Ectodermal cell (in vitro differentiated cells): ENCODE measurements at regions not wholly inside any gene's neighbourhood (a gene's known extent, or its start where the extent isn't known, plus 50 kb on each side); places are given as distances from the start of the nearest gene placed in this dataset.

Experiments
- H3K27ac ChIP-seq: 2 replicates; pipeline ENCODE4 v1.7.0; 2013; ENCODE audit warnings: mild to moderate bottlenecking, low read depth, low read length; ENCODE audit not compliant: insufficient read depth, poor library complexity, severe bottlenecking
- H3K27me3 ChIP-seq: 2 replicates; pipeline ENCODE4 v1.7.0; 2013; ENCODE audit warnings: mild to moderate bottlenecking, low read length; ENCODE audit not compliant: insufficient read depth, control insufficient read depth, poor library complexity, severe bottlenecking
- H3K36me3 ChIP-seq: one replicate; pipeline ENCODE4 v1.7.0; 2013; ENCODE audit warnings: low read length; ENCODE audit not compliant: control insufficient read depth, insufficient read depth
- H3K4me1 ChIP-seq: one replicate; pipeline ENCODE4 v1.7.0; 2013; ENCODE audit warnings: low read length; ENCODE audit not compliant: control insufficient read depth, insufficient read depth
- H3K4me3 ChIP-seq: 2 replicates; pipeline ENCODE4 v1.7.0; 2013; ENCODE audit warnings: low read depth, low read length, control low read depth; ENCODE audit not compliant: insufficient read depth
- H3K9me3 ChIP-seq: 2 replicates; pipeline ENCODE4 v1.7.0; 2013; ENCODE audit warnings: mild to moderate bottlenecking, low read length, moderate library complexity; ENCODE audit not compliant: control insufficient read depth
- WGBS, 2 experiments: methylation state at CpG; one replicate each; pipeline ENCODE4 v1.1.7; 2013; ENCODE audit warnings: missing lambda C conversion rate in 2 of 2; 5-methylcytosine and 5-hydroxymethylcytosine counted together

GRCh38 chr2:12298352-12298751 lies 418.4 kb upstream of the TRIB2 start:
- Histone ChIP-seq H3K4me1 (peaks cover 5% of the 10 kb centered on the region), H3K36me3 (no peaks in the 10 kb centered on the region), H3K9me3 (no peaks in the 10 kb centered on the region), H3K27ac (no peak overlapping the region), H3K27me3 (no peaks in the 10 kb centered on the region), H3K4me3 (no peak overlapping the region)
- 86 to 97% methylated on average over 1 to 2 of the region's 2 CpGs for WGBS, 2 experiments

GRCh38 chr2:12299431-12299830 lies 417.3 kb upstream of the TRIB2 start:
- H3K27ac ChIP-seq, result no peak overlapping the region
- H3K4me3 ChIP-seq, result no peak overlapping the region
- no peaks in the 10 kb centered on the region for H3K9me3 ChIP-seq
- no peaks in the 10 kb centered on the region for H3K36me3 ChIP-seq
- no peaks in the 10 kb centered on the region for H3K27me3 ChIP-seq
- 78 to 100% methylated on average over 1 of the region's 1 CpG for WGBS, 2 experiments
- H3K4me1 ChIP-seq, result peaks cover 5% of the 10 kb centered on the region

- no peaks in the 10 kb centered on the region for H3K27me3 ChIP-seq
- 97 to 98% methylated on average over 4 of the region's 4 CpGs for WGBS, 2 experiments
- no peak overlapping the region for H3K4me3 ChIP-seq
- no peaks in the 10 kb centered on the region for H3K36me3 ChIP-seq
- no peaks in the 10 kb centered on the region for H3K9me3 ChIP-seq
- H3K27ac ChIP-seq, result no peak overlapping the region
- H3K4me1 ChIP-seq, result peaks cover 5% of the 10 kb centered on the region
Measured at GRCh38 chr2:12300019-12300602, 416.6 kb upstream of the TRIB2 start.

- Histone ChIP-seq H3K4me1 (peaks cover 5% of the 10 kb centered on the region), H3K27me3 (no peaks in the 10 kb centered on the region), H3K27ac (no peak overlapping the region), H3K36me3 (no peaks in the 10 kb centered on the region), H3K9me3 (no peaks in the 10 kb centered on the region), H3K4me3 (no peak overlapping the region)
- 90 to 94% methylated on average over 5 of the region's 5 CpGs for WGBS, 2 experiments
Measured at GRCh38 chr2:12300927-12301326, 415.8 kb upstream of the TRIB2 start.

- Histone ChIP-seq H3K27ac (no peak overlapping the region), H3K4me3 (no peak overlapping the region), H3K36me3 (no peaks in the 10 kb centered on the region), H3K4me1 (peaks cover 5% of the 10 kb centered on the region), H3K9me3 (no peaks in the 10 kb centered on the region), H3K27me3 (no peaks in the 10 kb centered on the region)
- 96 to 99% methylated on average over 3 of the region's 3 CpGs for WGBS, 2 experiments
Measured at GRCh38 chr2:12302140-12302539, 414.6 kb upstream of the TRIB2 start.

- no peak overlapping the region for H3K4me3 ChIP-seq
- H3K27me3 ChIP-seq, result no peaks in the 10 kb centered on the region
- H3K27ac ChIP-seq, result no peak overlapping the region
- WGBS, 2 experiments, result 90 to 93% methylated on average over 2 of the region's 3 CpGs
- H3K4me1 ChIP-seq, result peaks cover 5% of the 10 kb centered on the region
- H3K36me3 ChIP-seq, result no peaks in the 10 kb centered on the region
- H3K9me3 ChIP-seq, result no peaks in the 10 kb centered on the region
Measured at GRCh38 chr2:12302691-12303090, 414.0 kb upstream of the TRIB2 start.

- 79 to 80% methylated on average over 7 of the region's 7 CpGs for WGBS, 2 experiments
- H3K4me3 ChIP-seq, result no peak overlapping the region
- H3K27me3 ChIP-seq, result no peaks in the 10 kb centered on the region
- H3K9me3 ChIP-seq, result no peaks in the 10 kb centered on the region
- H3K27ac ChIP-seq, result no peak overlapping the region
- no peaks in the 10 kb centered on the region for H3K36me3 ChIP-seq
- peaks cover 5% of the 10 kb centered on the region for H3K4me1 ChIP-seq
Measured at GRCh38 chr2:12303181-12304030, 413.3 kb upstream of the TRIB2 start.

- WGBS, 2 experiments, result 91 to 95% methylated on average over 2 of the region's 2 CpGs
Measured at GRCh38 chr2:12304564-12305171, 412.1 kb upstream of the TRIB2 start.

GRCh38 chr2:12305931-12306330 lies 410.8 kb upstream of the TRIB2 start:
- Histone ChIP-seq H3K9me3 (no peaks in the 10 kb centered on the region), H3K27ac (no peak overlapping the region), H3K4me1 (peaks cover 1% of the 10 kb centered on the region), H3K4me3 (no peak overlapping the region), H3K36me3 (no peaks in the 10 kb centered on the region), H3K27me3 (no peaks in the 10 kb centered on the region)
- WGBS, 2 experiments, result 62 to 68% methylated on average over 2 of the region's 2 CpGs

More at GRCh38 chr2:12304564-12305171, 412.1 kb upstream of the TRIB2 start:
- H3K36me3 ChIP-seq, result no peaks in the 10 kb centered on the region
- no peaks in the 10 kb centered on the region for H3K9me3 ChIP-seq
- no peaks in the 10 kb centered on the region for H3K27me3 ChIP-seq
- H3K27ac ChIP-seq, result no peak overlapping the region
- peaks cover 5% of the 10 kb centered on the region for H3K4me1 ChIP-seq
- H3K4me3 ChIP-seq, result no peak overlapping the region

GRCh38 chr2:12310399-12310798 lies 406.3 kb upstream of the TRIB2 start:
- Histone ChIP-seq H3K9me3 (no peaks in the 10 kb centered on the region), H3K27me3 (no peaks in the 10 kb centered on the region), H3K4me1 (peaks cover 11% of the 10 kb centered on the region), H3K27ac (no peak overlapping the region), H3K36me3 (no peaks in the 10 kb centered on the region), H3K4me3 (no peak overlapping the region)
